SK-N-SH (cell line): ENCODE measurements at regions not wholly inside any gene's neighbourhood (a gene's known extent, or its start where the extent isn't known, plus 50 kb on each side); places are given as distances from the start of the nearest gene placed in this dataset.

Source experiments
- GABPA ChIP-seq: IDR thresholded peaks from 2 replicates; pipeline ENCODE4 v1.4.0; 2012; ENCODE audit warnings: low read depth, mild to moderate bottlenecking
- JUND ChIP-seq: IDR thresholded peaks from 2 replicates; pipeline ENCODE4 v1.4.0; 2012
- TAF1 ChIP-seq: IDR thresholded peaks from 2 replicates; pipeline ENCODE4 v1.6.1; 2012; ENCODE audit warnings: low read depth, mild to moderate bottlenecking, low read length, moderate library complexity, borderline replicate concordance
- TF ChIP-seq, protein P1 (sequence below): fragments of 200-600 bp; sonication (generic); IDR thresholded peaks from 2 replicates; pipeline ENCODE4 v1.6.1; 2017; ENCODE audit warnings: antibody characterized with exemption, mild to moderate bottlenecking, moderate library complexity
- TF ChIP-seq, protein P2 (sequence below): fragments of 150-350 bp; IDR thresholded peaks from 2 replicates; pipeline ENCODE4 v1.6.1; 2017; ENCODE audit warnings: antibody characterized with exemption, low read length, low read depth, borderline replicate concordance

DNA sequence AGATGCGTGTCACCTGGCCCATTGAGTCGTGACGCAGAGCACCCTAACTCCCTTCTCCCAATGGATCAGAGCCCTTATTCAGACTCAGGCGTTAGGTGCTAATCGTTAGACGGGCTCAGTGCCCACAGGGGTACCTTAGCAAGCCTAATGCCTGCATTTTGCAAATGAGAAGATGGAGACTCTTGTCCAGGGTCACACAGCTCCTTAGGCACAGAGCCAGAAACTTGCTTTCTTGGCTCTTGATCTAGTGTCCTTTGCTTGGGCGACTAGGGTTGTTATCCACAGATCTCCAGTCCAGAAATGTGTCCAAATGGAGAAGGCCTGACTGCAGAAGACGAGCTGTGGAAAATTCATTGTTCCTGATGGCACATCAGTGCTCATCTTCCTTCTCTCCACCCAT lies 85.1 kb downstream of the C13orf42 start:
- TF ChIP-seq JUND: no peak
- TF ChIP-seq, protein P1, sequence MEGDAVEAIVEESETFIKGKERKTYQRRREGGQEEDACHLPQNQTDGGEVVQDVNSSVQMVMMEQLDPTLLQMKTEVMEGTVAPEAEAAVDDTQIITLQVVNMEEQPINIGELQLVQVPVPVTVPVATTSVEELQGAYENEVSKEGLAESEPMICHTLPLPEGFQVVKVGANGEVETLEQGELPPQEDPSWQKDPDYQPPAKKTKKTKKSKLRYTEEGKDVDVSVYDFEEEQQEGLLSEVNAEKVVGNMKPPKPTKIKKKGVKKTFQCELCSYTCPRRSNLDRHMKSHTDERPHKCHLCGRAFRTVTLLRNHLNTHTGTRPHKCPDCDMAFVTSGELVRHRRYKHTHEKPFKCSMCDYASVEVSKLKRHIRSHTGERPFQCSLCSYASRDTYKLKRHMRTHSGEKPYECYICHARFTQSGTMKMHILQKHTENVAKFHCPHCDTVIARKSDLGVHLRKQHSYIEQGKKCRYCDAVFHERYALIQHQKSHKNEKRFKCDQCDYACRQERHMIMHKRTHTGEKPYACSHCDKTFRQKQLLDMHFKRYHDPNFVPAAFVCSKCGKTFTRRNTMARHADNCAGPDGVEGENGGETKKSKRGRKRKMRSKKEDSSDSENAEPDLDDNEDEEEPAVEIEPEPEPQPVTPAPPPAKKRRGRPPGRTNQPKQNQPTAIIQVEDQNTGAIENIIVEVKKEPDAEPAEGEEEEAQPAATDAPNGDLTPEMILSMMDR: no peak
- TF ChIP-seq GABPA: no peak
- no peak for TF ChIP-seq TAF1
- TF ChIP-seq, protein P2, sequence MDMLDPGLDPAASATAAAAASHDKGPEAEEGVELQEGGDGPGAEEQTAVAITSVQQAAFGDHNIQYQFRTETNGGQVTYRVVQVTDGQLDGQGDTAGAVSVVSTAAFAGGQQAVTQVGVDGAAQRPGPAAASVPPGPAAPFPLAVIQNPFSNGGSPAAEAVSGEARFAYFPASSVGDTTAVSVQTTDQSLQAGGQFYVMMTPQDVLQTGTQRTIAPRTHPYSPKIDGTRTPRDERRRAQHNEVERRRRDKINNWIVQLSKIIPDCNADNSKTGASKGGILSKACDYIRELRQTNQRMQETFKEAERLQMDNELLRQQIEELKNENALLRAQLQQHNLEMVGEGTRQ: no peak
